Stomach (tissue), 8 donors: ENCODE measurements at regions not wholly inside any gene's neighbourhood (a gene's known extent, or its start where the extent isn't known, plus 50 kb on each side); places are given as distances from the start of the nearest gene placed in this dataset.
A peak's percentile ranks its signal among the peaks of the same experiment; 100 is the strongest.

ENCODE experiments used
- DNase-seq, 2 donors: peaks; one replicate each; pipeline versions ENCODE4 v3.0.0 to v3.0.0-alpha.2; 2013 to 2019
- H3K27ac ChIP-seq, 5 donors: fragments of 200-600 bp in 4 of 5; sonication (generic) in 4 of 5; one replicate each; pipeline ENCODE4 v1.5.1; 2013 to 2019; ENCODE audit warnings: mild to moderate bottlenecking in 1 of 5, moderate library complexity in 1 of 5
- H3K27me3 ChIP-seq, 3 donors: fragments of 200-600 bp; sonication (generic); one replicate each; pipeline ENCODE4 v1.5.1; 2017 to 2019; ENCODE audit warnings: mixed run types in 1 of 3
- H3K36me3 ChIP-seq, 4 donors: fragments of 200-600 bp; sonication (generic); 1 replicate in 3 of 4; 2 replicates in 1 of 4; pipeline ENCODE4 v1.5.1; 2016 to 2019
- H3K4me1 ChIP-seq, 4 donors: fragments of 200-600 bp; sonication (generic); one replicate each; pipeline ENCODE4 v1.5.1; 2016 to 2019
- H3K4me3 ChIP-seq, 4 donors: fragments of 200-600 bp; sonication (generic) in 3 of 4; one replicate each; pipeline ENCODE4 v1.5.1; 2016 to 2019; ENCODE audit warnings: mild to moderate bottlenecking in 1 of 4
- H3K9me3 ChIP-seq, 4 donors: fragments of 200-600 bp; sonication (generic); one replicate each; pipeline ENCODE4 v1.5.1; 2016 to 2019
- CTCF ChIP-seq, 7 experiments: fragments of 450-650 bp in 4 of 7; fragments of 200-600 bp in 3 of 7; sonication (generic) in 3 of 7; IDR thresholded peaks; one replicate each; pipeline ENCODE4 v1.5.1; 2016 to 2019; ENCODE audit warnings: antibody characterized with exemption in 7 of 7, control low read depth in 2 of 7, mild to moderate bottlenecking in 1 of 7
- EP300 ChIP-seq: sonication (generic); formaldehyde crosslinking; IDR thresholded peaks from one replicate; pipeline ENCODE4 v1.6.1; 2017; ENCODE audit warnings: antibody characterized with exemption
- POLR2A ChIP-seq, 4 donors: fragments of 450-650 bp; IDR thresholded peaks; one replicate each; pipeline ENCODE4 v1.6.1; 2016; ENCODE audit warnings: antibody characterized with exemption in 4 of 4, control low read depth in 2 of 4, mild to moderate bottlenecking in 1 of 4, moderate library complexity in 1 of 4
- POLR2AphosphoS5 ChIP-seq, 3 donors: sonication (generic); formaldehyde crosslinking; IDR thresholded peaks; one replicate each; pipeline ENCODE4 v1.6.1; 2016; ENCODE audit warnings: antibody characterized with exemption in 3 of 3
- WGBS, 5 donors: extraction: QIAGEN DNeasy Blood & Tissue Kit in 3 of 5; methylation state at CpG; one replicate each; pipeline versions ENCODE4 v1.1.5 to v1.1.7; 2013 to 2018; 5-methylcytosine and 5-hydroxymethylcytosine counted together
- intact Hi-C: fragments of 100-400 bp; cut with DNase I; formaldehyde crosslinking; loops from one replicate; pipeline ENCODE4 v1.15.1; 2023; ENCODE audit warnings: low total_unique reads
- donor health status: healthy with polysubstance abuse.
- donor health status: Bipolar disorder and iron deficiency.
- donor health status: healthy.

- 24 to 51% (median 37%) methylated on average over 3 of the region's 3 CpGs for WGBS, 5 donors
- TF ChIP-seq POLR2AphosphoS5 (IDR thresholded peaks at IDR 0.05), result no peak
- TF ChIP-seq EP300, result no peak
- TF ChIP-seq POLR2A (IDR thresholded peaks at IDR 0.05), result no peak
- no peak for TF ChIP-seq CTCF (IDR thresholded peaks at IDR 0.05)
- H3K4me1 ChIP-seq, result peaks cover 0 to 10% (median 0%) of the 10 kb centered on the region in 4 donors
- peak overlapping the region in 3 of 5 donors; percentile 22 to 48 (median 38) for H3K27ac ChIP-seq
- peak in 1 of 2 donors; percentile 18 for DNase-seq
- no peaks in the 10 kb centered on the region for H3K9me3 ChIP-seq
- H3K27me3 ChIP-seq, result no peaks in the 10 kb centered on the region
- no peaks in the 10 kb centered on the region for H3K36me3 ChIP-seq
- intact Hi-C loops, result no loop called here
- no peak overlapping the region for H3K4me3 ChIP-seq
Observed at GRCh38 chr13:106151056-106151699, 384.3 kb downstream of the EFNB2 start.

GRCh38 chr13:106145997-106146864, 389.2 kb downstream of the EFNB2 start:
- H3K9me3 ChIP-seq, result no peaks in the 10 kb centered on the region
- 75 to 89% (median 84%) methylated on average over 2 of the region's 2 CpGs for WGBS, 5 donors
- no peaks in the 10 kb centered on the region for H3K36me3 ChIP-seq
- no peak overlapping the region for H3K27ac ChIP-seq
- peak in 1 of 2 donors; percentile 63 for DNase-seq
- peaks cover 0 to 19% (median 4%) of the 10 kb centered on the region in 4 donors for H3K4me1 ChIP-seq
- TF ChIP-seq POLR2A (IDR thresholded peaks at IDR 0.05), result no peak
- no peak for TF ChIP-seq CTCF (IDR thresholded peaks at IDR 0.05)
- H3K4me3 ChIP-seq, result no peak overlapping the region
- H3K27me3 ChIP-seq, result no peaks in the 10 kb centered on the region
- intact Hi-C loops, result no loop called here

GRCh38 chr13:106145070-106145469, 390.4 kb downstream of the EFNB2 start:
- DNase-seq, result no peak
- WGBS, 5 donors, result 68 to 87% (median 84%) methylated on average over 1 of the region's 1 CpG
- Histone ChIP-seq H3K27me3 (no peaks in the 10 kb centered on the region), H3K4me3 (no peak overlapping the region), H3K9me3 (no peaks in the 10 kb centered on the region), H3K36me3 (no peaks in the 10 kb centered on the region), H3K4me1 (peaks cover 0 to 17% (median 4%) of the 10 kb centered on the region in 4 donors), H3K27ac (peak overlapping the region in 3 of 5 donors; percentile 63 to 71 (median 63))
- intact Hi-C loops, result no loop called here
- TF ChIP-seq CTCF (IDR thresholded peaks at IDR 0.05) (no peak), EP300 (no peak), POLR2AphosphoS5 (IDR thresholded peaks at IDR 0.05) (no peak), POLR2A (IDR thresholded peaks at IDR 0.05) (no peak)

- Histone ChIP-seq H3K9me3 (no peaks in the 10 kb centered on the region), H3K27me3 (no peaks in the 10 kb centered on the region), H3K36me3 (no peaks in the 10 kb centered on the region), H3K4me3 (no peak overlapping the region), H3K4me1 (peaks cover 0 to 23% (median 4%) of the 10 kb centered on the region in 4 donors), H3K27ac (peak overlapping the region; percentile 25 to 71 (median 63))
- TF ChIP-seq POLR2AphosphoS5 (IDR thresholded peaks at IDR 0.05), result peak in 2 of 3 donors; percentile 43 to 47
- no peak for TF ChIP-seq EP300
- intact Hi-C loops, result no loop called here
- peak; percentile 36 to 91 for DNase-seq
- 21 to 41% (median 23%) methylated on average over 2 of the region's 2 CpGs for WGBS, 5 donors
Observed at GRCh38 chr13:106143930-106144709, 391.3 kb downstream of the EFNB2 start.
